Stimulated activated CD8-positive, alpha-beta memory T cell treated with anti-CD3 and anti-CD28 coated beads, Interleukin-2, amount 100 ng/mL, for 48 hours (primary cell): ENCODE measurements at regions not wholly inside any gene's neighbourhood (a gene's known extent, or its start where the extent isn't known, plus 50 kb on each side); places are given as distances from the start of the nearest gene placed in this dataset.

ENCODE experiments used
- DNase-seq, 2 donors: peaks; one replicate each; pipeline ENCODE4 v3.0.0-alpha.2; 2020; ENCODE audit warnings: low read depth in 2 of 2

DNA sequence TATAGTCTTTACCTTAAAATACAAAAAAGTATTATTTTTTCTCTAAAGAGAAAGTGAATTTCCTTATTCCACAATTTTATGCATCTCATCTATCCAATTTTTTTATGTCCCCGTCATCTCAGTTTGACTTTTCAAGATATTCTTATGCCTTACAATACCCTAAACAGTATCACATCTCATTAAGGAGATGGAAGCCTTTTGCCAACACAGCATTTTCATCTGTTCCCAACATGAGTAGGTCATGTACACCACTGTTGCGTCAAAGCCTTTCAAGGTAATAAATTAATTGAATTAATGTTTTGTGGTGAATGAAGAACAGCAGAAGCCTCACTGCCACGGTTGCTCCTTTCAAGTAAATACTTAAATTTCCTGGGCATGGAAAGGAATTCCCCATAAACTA is 299.4 kb downstream of the EPHA4 start:
- no peak for DNase-seq

GRCh38 chr2:221276033-221276432 is 296.1 kb downstream of the EPHA4 start:
- DNase-seq = no peak

- no peak for DNase-seq
Measured at GRCh38 chr2:221276601-221277000, 295.5 kb downstream of the EPHA4 start.

GRCh38 chr2:221282386-221282785 is 289.7 kb downstream of the EPHA4 start:
- no peak for DNase-seq

- no peak for DNase-seq
Measured at GRCh38 chr2:221283896-221284545, 288.1 kb downstream of the EPHA4 start.

DNA sequence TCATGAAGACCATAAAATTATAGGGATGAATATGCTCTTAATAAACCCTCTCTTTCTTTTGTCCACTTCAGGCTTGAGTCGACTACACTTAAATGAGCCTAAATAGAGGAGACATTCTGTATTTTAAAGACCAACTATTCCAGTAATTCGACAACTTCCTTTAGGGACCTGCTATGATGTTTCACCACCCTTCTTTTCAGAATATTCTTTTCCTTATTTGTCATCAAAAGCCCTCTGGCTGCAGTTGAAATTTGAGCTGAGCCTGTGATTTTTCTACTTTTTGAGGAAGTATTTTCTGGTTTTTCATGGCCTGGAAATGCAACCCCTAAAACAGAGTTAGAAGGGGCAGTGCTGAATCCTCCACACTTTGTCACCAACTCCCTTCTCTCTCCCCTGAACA is 287.0 kb downstream of the EPHA4 start:
- no peak for DNase-seq

GRCh38 chr2:221286406-221286805 is 285.7 kb downstream of the EPHA4 start:
- no peak for DNase-seq

GRCh38 chr2:221289389-221289788 is 282.7 kb downstream of the EPHA4 start:
- DNase-seq = no peak

DNA sequence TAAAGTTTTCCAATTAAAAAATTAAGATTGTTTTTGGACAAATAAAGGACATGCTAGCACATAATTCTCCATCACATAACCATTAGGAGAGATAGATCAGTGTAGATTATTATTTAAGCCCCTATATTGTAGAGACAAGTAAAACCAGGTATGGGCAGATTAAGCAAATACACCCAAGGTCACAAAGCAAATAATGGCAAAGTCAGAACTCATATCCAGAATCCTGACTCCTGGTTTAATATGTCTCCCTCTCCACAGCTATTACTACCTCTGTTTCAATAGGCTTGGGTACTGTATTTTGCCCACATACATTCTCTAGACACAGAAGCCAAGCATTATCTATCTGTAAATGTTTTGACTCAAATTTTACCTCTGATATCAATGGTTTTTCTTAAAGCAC is 282.3 kb downstream of the EPHA4 start:
- no peak for DNase-seq

GRCh38 chr2:221293949-221294742 is 278.0 kb downstream of the EPHA4 start:
- DNase-seq = no peak

DNA sequence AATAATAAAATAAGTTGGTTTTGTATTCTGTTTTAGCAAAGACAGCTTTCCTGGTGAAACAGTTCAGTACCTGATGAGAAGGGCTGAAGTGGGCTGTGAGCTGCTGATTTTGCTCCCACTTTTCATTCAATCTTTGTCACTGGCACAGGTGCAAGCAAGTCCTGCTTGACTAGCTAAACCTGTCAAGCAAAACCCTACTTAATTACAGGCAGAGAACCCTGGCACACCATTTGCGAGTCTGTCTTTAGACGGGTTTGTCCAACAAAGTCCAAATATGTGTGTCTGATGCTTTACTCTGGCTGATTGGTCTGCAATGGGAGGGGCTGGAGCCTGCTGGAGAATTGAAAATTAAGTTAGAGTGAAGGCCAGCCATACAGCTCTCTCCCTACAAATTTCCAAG is 267.2 kb downstream of the EPHA4 start:
- no peak for DNase-seq

GRCh38 chr2:221308507-221309066 is 263.5 kb downstream of the EPHA4 start:
- DNase-seq = no peak

- no peak for DNase-seq
Measured at GRCh38 chr2:221309892-221310583, 262.1 kb downstream of the EPHA4 start.

DNA sequence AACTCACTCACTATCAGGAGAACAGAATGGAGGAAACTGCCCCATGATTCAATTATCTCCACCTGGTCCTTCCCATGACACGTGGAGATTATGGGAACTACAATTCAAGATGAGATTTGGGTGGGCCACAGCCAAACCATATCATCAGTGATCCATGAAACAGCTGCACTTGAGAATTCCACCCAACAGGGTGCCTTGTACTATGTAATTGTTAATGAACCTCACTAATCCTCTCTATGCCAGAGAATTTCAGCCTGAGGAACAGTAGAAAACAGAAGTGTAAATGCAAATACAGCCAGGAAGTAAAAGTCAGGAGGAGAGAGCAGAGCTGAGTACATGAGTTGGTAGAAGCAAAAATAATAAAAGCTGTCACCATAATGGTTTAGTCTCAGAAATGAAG is 261.4 kb downstream of the EPHA4 start:
- no peak for DNase-seq

DNA sequence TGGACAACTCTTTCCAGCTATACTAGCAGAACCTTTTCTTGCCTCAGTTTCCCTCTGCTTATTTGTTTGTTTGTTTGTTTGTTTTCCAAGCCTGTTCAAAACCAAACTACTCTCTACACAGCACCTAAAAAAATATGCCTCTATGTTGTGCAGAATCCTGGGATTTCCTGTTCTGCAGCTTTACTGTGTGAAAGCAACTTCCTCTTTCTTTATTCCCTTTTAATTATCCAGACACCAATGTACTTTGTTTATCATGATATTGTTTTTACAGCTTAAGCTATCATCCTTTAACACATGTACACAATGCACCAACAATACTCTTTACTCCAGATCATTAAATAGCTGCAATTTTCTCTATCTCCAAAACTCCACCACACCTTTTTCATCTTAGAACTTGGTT is 259.5 kb downstream of the EPHA4 start:
- no peak for DNase-seq

DNA sequence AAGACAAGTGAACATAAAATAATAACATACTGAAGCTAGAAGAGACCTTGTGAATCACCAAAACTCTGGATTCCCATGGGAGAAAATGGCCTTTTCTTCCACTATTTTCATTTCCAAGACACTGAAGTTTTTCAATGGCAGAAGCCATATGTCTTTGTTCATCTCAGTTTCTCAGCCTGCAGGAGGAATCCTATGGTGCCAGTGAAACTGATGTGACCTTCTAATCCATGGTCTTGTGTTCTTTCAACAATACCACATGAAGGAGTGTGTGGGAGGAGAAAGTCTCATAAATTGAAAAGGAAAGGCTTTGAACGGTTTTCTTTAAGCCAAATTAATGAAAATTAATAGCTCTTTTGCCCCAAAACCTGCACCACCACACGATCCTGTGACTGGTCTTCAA is 257.3 kb downstream of the EPHA4 start:
- DNase-seq = no peak

DNA sequence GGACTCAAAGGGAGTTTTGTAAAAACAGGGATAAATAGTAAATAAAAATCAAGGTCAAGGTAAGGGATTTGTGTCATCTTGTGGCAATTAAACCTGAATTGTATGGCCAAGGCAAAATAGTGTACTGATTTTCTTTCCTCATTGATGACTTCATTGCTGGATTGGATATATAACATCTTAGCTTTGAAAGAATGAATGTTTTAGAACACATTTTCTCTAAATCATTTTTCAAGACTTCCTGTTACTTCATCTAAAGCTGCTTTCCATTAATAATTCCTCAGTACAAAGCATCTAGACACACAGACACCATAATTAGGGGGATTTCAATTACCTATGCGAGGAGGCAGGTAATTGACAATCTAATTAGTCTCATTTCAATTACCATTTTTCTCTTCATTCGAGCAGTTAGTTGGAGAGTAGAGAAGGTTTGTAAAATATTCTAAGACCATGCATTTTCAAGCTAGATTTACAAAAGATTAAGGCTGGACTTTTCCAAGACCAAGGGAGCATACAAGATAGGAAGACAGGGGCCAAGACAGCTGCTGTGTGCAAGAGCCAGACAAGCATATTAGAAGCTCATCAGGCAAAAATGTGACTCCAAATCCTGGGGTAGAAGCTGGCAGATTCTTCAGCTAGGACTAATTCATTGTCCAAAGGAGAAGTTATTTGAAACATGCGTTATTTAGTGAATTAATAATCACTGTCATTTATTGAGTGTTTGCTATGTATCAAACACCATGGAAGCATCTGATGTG is 253.6 kb downstream of the EPHA4 start:
- DNase-seq = no peak

- no peak for DNase-seq
Measured at GRCh38 chr2:221322741-221323140, 249.4 kb downstream of the EPHA4 start.

DNA sequence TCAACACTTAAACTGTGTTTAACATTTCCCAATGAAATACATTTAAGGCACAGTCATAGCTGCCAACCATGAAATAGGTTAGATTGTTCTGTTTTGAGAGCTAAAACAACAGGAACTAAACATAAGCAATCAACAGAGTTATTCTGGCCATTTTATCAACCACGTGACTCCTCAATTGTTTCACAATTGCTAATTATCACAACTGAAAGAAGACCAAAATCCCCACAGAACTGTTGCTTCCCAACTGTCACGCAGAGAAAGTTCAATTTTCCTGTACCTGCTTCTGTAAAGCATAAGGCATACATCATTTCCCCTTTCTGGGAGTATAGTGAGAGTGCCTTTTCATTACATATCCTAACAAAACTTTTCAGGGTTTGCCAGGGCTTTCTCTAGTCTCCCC is 248.6 kb downstream of the EPHA4 start:
- no peak for DNase-seq

GRCh38 chr2:221330436-221330835 is 241.7 kb downstream of the EPHA4 start:
- no peak for DNase-seq

DNA sequence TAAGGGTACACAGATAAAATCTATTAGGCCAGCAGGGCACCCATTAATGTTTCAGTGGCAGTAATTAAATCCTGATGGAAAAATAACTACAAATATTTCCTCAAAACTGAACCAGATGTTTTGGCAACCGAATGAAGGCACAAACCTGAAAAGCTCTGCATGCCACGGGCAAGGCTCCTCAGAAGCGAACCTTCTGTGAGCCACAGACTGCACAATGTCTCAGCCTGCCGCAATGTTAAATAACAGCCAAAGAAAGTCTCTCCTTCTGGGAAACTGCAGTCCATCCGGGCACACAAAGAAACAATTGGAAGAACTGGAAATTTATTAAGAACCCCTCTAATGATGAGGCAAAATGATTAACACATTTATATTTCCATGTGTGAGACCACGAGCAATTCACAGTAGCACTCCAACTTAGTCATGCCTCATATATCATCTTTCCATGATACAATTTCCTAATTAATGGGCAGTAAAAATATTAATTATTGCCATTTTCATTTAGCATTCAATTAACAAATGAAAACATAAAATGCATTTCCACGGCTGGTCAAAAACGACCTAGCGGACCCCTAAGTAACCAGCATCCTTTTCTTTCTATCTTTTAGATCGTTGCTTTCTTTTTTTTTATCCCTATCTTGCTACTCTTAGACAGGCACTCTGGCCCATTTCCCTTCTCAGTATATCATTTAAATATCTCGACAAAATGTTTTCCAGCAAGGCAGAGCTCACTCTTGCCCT is 237.5 kb downstream of the EPHA4 start:
- DNase-seq = no peak
